ENCODE measurements at regions not wholly inside any gene's neighbourhood (a gene's known extent, or its start where the extent isn't known, plus 50 kb on each side); places are given as distances from the start of the nearest gene placed in this dataset.

- Histone ChIP-seq H2AFZ (ENCODE audit: low read length) (no peak overlapping the region), H3K79me2 (ENCODE audit: low read length) (no peaks in the 10 kb centered on the region), H4K20me1 (ENCODE audit: low read length) (no peaks in the 10 kb centered on the region), H3K27me3 (ENCODE audit: low read length) (peaks cover 52% of the 10 kb centered on the region), H3K9me3 (ENCODE audit: low read length) (peaks cover 13% of the 10 kb centered on the region; the same call in 1 of the 2 replicates), H3K9me2 (replicated peaks; ENCODE audit: low read length) (no peaks in the 10 kb centered on the region), H3K4me2 (ENCODE audit: low read length) (no peak overlapping the region), H3F3A (ENCODE audit: low read length, unreplicated experiment) (no peaks in the 10 kb centered on the region), H3K4me3 (ENCODE audit: low read length) (no peak overlapping the region), H3K36me3 (ENCODE audit: low read depth, low read length) (no peaks in the 10 kb centered on the region), H3K27ac (ENCODE audit: low read length) (no peak overlapping the region), H3K4me1 (ENCODE audit: insufficient read depth, low read length) (no peaks in the 10 kb centered on the region), H3K9ac (ENCODE audit: low read length) (no peak overlapping the region)
- TF ChIP-seq EZH2 (IDR thresholded peaks at IDR 0.05; ENCODE audit: low read length, unreplicated experiment): no peak
- no peak for TF ChIP-seq EZH2phosphoT487 (IDR thresholded peaks at IDR 0.05; ENCODE audit: borderline replicate concordance, low read length)
- no peak for TF ChIP-seq CTCF (conservative IDR thresholded peaks at IDR 0.05; ENCODE audit: low read depth, low read length)
- no peak for ATAC-seq
- CTCF ChIA-PET: no interaction called here
- no TSS peak for BruUV-seq (replicated peaks)
- POLR2A ChIA-PET (ENCODE audit: unreplicated experiment): no interaction called here
- intact Hi-C loops (cut with micrococcal nuclease): no loop called here
- DNase-seq: no peak
Observed at GRCh38 chr1:229810961-229811360, 184.9 kb downstream of the URB2 start.

GRCh38 chr1:229812148-229812547 is 186.1 kb downstream of the URB2 start:
- no TSS peak for BruUV-seq (replicated peaks)
- H3K4me1 ChIP-seq (ENCODE audit: insufficient read depth, low read length): no peaks in the 10 kb centered on the region
- ATAC-seq (no peak), DNase-seq (no peak)
- no peaks in the 10 kb centered on the region for H3K79me2 ChIP-seq (ENCODE audit: low read length)
- H3K4me3 ChIP-seq (ENCODE audit: low read length): no peak overlapping the region
- H3K9me3 ChIP-seq (ENCODE audit: low read length): peaks cover 13% of the 10 kb centered on the region; the same call in 1 of the 2 replicates
- H3K4me2 ChIP-seq (ENCODE audit: low read length): no peak overlapping the region
- no peaks in the 10 kb centered on the region for H3K36me3 ChIP-seq (ENCODE audit: low read depth, low read length)
- no peaks in the 10 kb centered on the region for H4K20me1 ChIP-seq (ENCODE audit: low read length)
- CTCF ChIA-PET: no interaction called here
- H3K27ac ChIP-seq (ENCODE audit: low read length): no peak overlapping the region
- TF ChIP-seq CTCF (conservative IDR thresholded peaks at IDR 0.05; ENCODE audit: low read depth, low read length): no peak
- no peak for TF ChIP-seq EZH2phosphoT487 (IDR thresholded peaks at IDR 0.05; ENCODE audit: borderline replicate concordance, low read length)
- no peak for TF ChIP-seq EZH2 (IDR thresholded peaks at IDR 0.05; ENCODE audit: low read length, unreplicated experiment)
- no peak overlapping the region for H3K9ac ChIP-seq (ENCODE audit: low read length)
- POLR2A ChIA-PET (ENCODE audit: unreplicated experiment): no interaction called here
- intact Hi-C loops (cut with micrococcal nuclease): no loop called here
- no peaks in the 10 kb centered on the region for H3F3A ChIP-seq (ENCODE audit: low read length, unreplicated experiment)
- H3K27me3 ChIP-seq (ENCODE audit: low read length): peaks cover 61% of the 10 kb centered on the region
- no peaks in the 10 kb centered on the region for H3K9me2 ChIP-seq (replicated peaks; ENCODE audit: low read length)
- H2AFZ ChIP-seq (ENCODE audit: low read length): no peak overlapping the region

- H3K79me2 ChIP-seq (ENCODE audit: low read length): no peaks in the 10 kb centered on the region
- H3K27ac ChIP-seq (ENCODE audit: low read length): no peak overlapping the region
- no peaks in the 10 kb centered on the region for H3F3A ChIP-seq (ENCODE audit: low read length, unreplicated experiment)
- no peak overlapping the region for H3K4me2 ChIP-seq (ENCODE audit: low read length)
- H3K9ac ChIP-seq (ENCODE audit: low read length): no peak overlapping the region
- no peak overlapping the region for H3K4me3 ChIP-seq (ENCODE audit: low read length)
- H3K9me2 ChIP-seq (replicated peaks; ENCODE audit: low read length): no peaks in the 10 kb centered on the region
- H3K4me1 ChIP-seq (ENCODE audit: insufficient read depth, low read length): no peaks in the 10 kb centered on the region
- no peak overlapping the region for H2AFZ ChIP-seq (ENCODE audit: low read length)
- ChIA-PET POLR2A (ENCODE audit: unreplicated experiment) (no interaction called here), CTCF (no interaction called here)
- no peaks in the 10 kb centered on the region for H3K36me3 ChIP-seq (ENCODE audit: low read depth, low read length)
- no peak for TF ChIP-seq EZH2 (IDR thresholded peaks at IDR 0.05; ENCODE audit: low read length, unreplicated experiment)
- no peak for TF ChIP-seq EZH2phosphoT487 (IDR thresholded peaks at IDR 0.05; ENCODE audit: borderline replicate concordance, low read length)
- no peak for TF ChIP-seq CTCF (conservative IDR thresholded peaks at IDR 0.05; ENCODE audit: low read depth, low read length)
- no TSS peak for BruUV-seq (replicated peaks)
- intact Hi-C loops (cut with micrococcal nuclease): no loop called here
- DNase-seq (no peak), ATAC-seq (no peak)
- peaks cover 62% of the 10 kb centered on the region for H3K27me3 ChIP-seq (ENCODE audit: low read length)
- H4K20me1 ChIP-seq (ENCODE audit: low read length): no peaks in the 10 kb centered on the region
- H3K9me3 ChIP-seq (ENCODE audit: low read length): peaks cover 13% of the 10 kb centered on the region; the same call in 1 of the 2 replicates
Observed at GRCh38 chr1:229812693-229813092, 186.6 kb downstream of the URB2 start.
